ENCODE measurements at regions not wholly inside any gene's neighbourhood (a gene's known extent, or its start where the extent isn't known, plus 50 kb on each side); places are given as distances from the start of the nearest gene placed in this dataset.

DNA sequence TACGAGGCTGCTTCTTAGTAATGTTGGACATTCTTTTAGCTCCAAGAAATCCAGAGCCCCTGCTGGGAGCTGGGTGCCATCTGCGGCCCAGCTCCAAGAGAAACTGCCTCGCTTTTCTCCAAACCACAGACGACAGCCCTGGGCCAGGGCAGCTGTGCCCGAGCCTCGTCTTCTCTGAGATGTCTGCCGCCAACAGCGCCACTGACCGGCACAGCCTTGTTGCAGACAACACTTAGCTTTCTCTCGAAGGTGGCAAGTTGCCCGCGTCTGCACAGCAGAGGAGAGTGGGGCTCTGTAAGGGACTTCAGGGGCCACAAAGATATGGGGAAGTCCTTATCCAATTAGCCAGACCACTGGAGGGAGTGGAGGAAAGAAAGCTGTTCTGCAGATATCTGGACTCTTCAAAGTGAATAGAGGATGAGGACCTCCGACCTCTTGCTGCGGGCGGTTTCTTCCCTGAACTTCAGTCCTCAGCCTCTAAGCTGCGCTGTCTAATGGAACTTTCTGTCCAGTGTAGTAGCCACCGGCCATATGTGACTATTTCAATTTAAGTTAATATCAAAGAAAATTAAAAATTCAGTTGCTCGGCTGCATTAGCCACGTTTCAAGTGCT lies 63.9 kb upstream of the DISP3 start:
- DNase-seq, result no peak

DNA sequence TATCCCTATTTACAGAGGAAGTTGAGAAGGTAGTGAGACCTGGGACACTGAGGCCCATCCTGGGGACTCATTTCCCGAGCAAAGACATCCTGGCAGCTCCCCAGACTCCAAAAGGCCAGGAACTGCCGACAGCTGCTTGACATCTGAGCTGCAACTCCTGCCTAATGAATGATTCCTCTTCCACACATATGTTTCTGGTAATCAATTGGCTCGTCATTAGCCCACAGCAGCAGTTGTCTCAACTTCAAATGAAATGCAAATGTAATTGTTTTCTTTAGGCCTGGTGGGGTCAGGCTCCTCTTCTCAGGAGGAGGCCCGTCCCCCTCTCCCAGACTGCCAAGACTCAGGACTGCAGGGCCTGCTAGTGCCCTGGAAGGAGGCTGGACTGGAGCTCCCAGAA lies 61.8 kb upstream of the DISP3 start:
- no peak for DNase-seq

DNA sequence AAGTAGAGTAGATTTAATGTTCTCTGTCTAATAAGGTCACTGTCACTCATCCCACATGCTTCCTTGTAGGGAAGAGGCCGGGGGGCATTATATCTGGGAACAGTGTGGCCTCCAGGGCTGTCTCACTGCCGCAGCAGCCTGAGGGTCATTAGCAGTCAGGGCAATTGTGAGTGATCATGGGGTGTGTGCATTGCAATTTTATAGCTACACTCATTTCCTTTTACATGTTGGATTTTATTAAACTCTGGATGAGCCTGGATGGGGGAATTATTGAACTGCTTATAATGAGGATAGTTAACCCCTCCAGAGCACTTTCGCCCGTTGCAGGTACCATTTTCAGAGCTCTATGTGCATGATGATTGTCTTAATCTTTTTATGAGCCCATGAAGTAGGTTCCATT lies 60.9 kb upstream of the DISP3 start:
- DNase-seq, result no peak

DNA sequence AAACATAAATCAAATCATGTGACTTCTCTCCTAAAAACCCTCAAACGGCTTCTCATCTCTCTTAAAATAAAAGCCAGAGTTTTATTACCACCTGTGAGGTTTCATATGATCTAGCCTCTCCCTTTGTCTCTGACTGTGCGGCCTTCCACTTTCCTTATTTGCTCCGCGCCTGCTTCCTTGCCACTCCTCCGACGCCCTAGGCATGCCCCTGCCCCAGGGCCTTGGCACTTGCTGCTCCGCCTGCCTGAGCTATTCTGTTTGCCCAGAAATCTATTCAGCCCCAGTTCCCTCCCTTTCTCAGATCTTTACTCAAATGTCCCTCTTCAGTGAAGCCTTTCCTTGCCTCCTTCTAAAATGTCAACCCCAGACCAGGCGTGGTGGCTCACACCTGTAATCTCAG lies 57.5 kb upstream of the DISP3 start:
- no peak for DNase-seq

DNA sequence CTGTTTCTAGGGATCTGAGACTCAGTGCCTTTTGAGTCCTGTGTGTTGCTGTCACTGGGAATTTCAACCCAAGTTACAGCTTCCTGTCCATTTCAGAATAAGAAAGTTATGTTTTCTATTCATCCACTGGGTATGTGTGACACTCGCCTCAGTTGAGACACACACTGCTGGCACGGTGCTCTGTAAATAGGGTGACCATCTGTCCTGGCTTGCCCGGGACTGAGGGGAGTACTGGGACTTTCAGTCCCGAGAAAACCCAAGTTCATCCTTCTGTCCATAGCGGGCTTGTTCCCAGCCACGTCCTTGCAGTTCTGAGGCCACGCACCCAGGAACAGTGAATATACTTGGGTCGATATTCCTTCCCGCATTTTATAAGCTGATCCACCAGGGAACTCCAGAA lies 56.3 kb upstream of the DISP3 start:
- no peak for DNase-seq

DNA sequence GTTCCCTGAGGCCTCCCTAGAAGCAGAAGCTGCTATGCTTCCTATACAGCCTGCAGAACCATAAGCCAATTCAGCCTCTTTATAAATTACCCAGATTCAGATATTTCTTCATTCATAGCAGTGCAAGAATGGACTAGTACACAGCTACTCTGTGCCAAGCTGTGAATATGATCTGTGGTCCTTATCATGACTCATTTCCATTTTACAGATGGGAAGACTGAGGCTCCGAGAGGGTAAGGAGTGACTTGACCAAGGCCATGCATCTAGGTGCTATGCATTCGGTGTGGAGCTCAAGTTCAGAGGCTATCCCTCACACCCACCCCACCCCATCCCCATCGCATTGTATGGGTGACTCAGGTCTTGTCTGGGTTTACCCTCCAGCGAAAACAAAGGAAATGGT lies 52.3 kb upstream of the DISP3 start:
- no peak for DNase-seq

DNA sequence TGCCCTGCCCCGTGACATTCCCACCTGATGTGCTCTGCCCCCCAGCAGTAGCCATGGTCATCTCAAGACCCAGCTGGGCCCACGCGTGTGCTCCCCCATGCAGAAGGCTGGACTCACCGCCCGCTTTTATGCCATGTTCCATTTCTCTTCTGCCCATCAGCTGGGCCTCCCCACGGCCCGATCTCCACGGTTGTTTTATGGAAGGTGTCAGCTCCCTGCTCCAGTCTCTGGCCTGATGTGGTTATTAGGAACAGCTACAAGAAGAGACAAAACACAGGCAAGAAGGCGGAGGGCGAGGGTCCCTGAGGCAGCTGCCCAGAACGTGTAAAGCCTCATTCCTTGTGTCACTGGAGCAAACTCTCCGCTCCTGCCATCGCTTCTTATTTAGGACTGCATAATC lies 50.2 kb upstream of the DISP3 start:
- no peak for DNase-seq

All from activated T-cell treated with anti-CD3 and anti-CD28 coated beads, Interleukin-2, amount 50 U/mL, for 48 hours (primary cell).